A673 (cell line): ENCODE measurements at regions not wholly inside any gene's neighbourhood (a gene's known extent, or its start where the extent isn't known, plus 50 kb on each side); places are given as distances from the start of the nearest gene placed in this dataset.

Source experiments
- CTCF ChIP-seq: fragments of 300-800, 200-600 bp; sonication (generic); conservative IDR thresholded peaks from 2 replicates; pipeline ENCODE4 v1.5.1; 2017; ENCODE audit warnings: low read depth, mild to moderate bottlenecking, antibody characterized with exemption, low read length, moderate library complexity, mixed read lengths
- EZH2 ChIP-seq: fragments of 200-600 bp; sonication (generic); IDR thresholded peaks from 2 replicates; pipeline ENCODE4 v1.6.1; 2017; ENCODE audit warnings: borderline replicate concordance, low read depth, mild to moderate bottlenecking, mixed read lengths, antibody characterized with exemption, low read length; ENCODE audit not compliant: poor library complexity, severe bottlenecking

- peak; percentile 72 for TF ChIP-seq CTCF
- no peak for TF ChIP-seq EZH2
These were observed 260.9 kb upstream of the RPS6KA3 start for GRCh38 chrX:20527558-20528011.
